ENCODE measurements at regions not wholly inside any gene's neighbourhood (a gene's known extent, or its start where the extent isn't known, plus 50 kb on each side); places are given as distances from the start of the nearest gene placed in this dataset.

GRCh38 chr1:191279266-191279800 lies 801.7 kb upstream of the BRINP3 start:
- no peak overlapping the region for H2BK120ac ChIP-seq (ENCODE audit: low read depth, low read length, poor library complexity, severe bottlenecking)
- no peak overlapping the region for H2AFZ ChIP-seq (ENCODE audit: low read length)
- H2BK12ac ChIP-seq (ENCODE audit: insufficient read length, low read depth, low read length), result no peak overlapping the region
- no peak for DNase-seq
- Mint-ChIP-seq H3K36me3 (ENCODE audit: insufficient read depth in 1 of 3, low read depth in 3 of 3) (peaks cover under 1 to 12% (median 2%) of the 10 kb centered on the region in 3 experiments; a peak in 3 of 7 replicates), H3K4me3 (no peak overlapping the region), H3K27ac (no peak overlapping the region), H3K4me1 (no peaks in the 10 kb centered on the region), H3K9me3 (peaks cover 10 to 15% of the 10 kb centered on the region in 2 experiments), H3K27me3 (ENCODE audit: low read depth) (no peaks in the 10 kb centered on the region)
- no peak overlapping the region for H2BK15ac ChIP-seq (ENCODE audit: low read depth, low read length)
- no peaks in the 10 kb centered on the region for H3K79me2 ChIP-seq (ENCODE audit: insufficient read depth, low read length)
- no peak overlapping the region for H4K5ac ChIP-seq (ENCODE audit: insufficient read length, low read depth, low read length)
- H2AK5ac ChIP-seq (ENCODE audit: insufficient read length, low read length), result no peak overlapping the region
- H3K4ac ChIP-seq (ENCODE audit: low read depth, low read length), result no peak overlapping the region
- H3K27me3 ChIP-seq (ENCODE audit: insufficient read depth, low read length), result no peaks in the 10 kb centered on the region
- no peaks in the 10 kb centered on the region for H3K4me1 ChIP-seq (ENCODE audit: insufficient read depth, low read length)
- no peak overlapping the region for H3T11ph ChIP-seq (ENCODE audit: low read length)
- H2BK20ac ChIP-seq (ENCODE audit: low read depth, low read length, poor library complexity, severe bottlenecking), result no peak overlapping the region
- no peak overlapping the region for H2BK5ac ChIP-seq (ENCODE audit: insufficient read length, low read length)
- H3K14ac ChIP-seq (ENCODE audit: insufficient read depth, low read length), result no peak overlapping the region
- no peak overlapping the region for H3K27ac ChIP-seq (ENCODE audit: insufficient read length, low read depth, low read length)
- H4K8ac ChIP-seq (replicated peaks; ENCODE audit: insufficient read length, low read depth, low read length), result no peak overlapping the region
- H4K91ac ChIP-seq (ENCODE audit: insufficient read length, low read depth, low read length), result no peak overlapping the region
- no peak overlapping the region for H3K18ac ChIP-seq (ENCODE audit: insufficient read length, low read depth, low read length)
- TF ChIP-seq CTCF (conservative IDR thresholded peaks at IDR 0.05), result no peak
- H3K23ac ChIP-seq (ENCODE audit: insufficient read length, low read depth, low read length), result no peak overlapping the region
- no peak overlapping the region for H3K9ac ChIP-seq (ENCODE audit: extremely low read depth, insufficient read length, low read length)
- H3K56ac ChIP-seq (ENCODE audit: insufficient read length, low read depth, low read length), result no peak overlapping the region
- no peaks in the 10 kb centered on the region for H3K9me3 ChIP-seq (ENCODE audit: control insufficient read depth, low read depth, low read length)
- WGBS (ENCODE audit: extremely low coverage, insufficient read length, low lambda C conversion rate), result no CpG with 5 or more reads among the region's 2 CpGs
- H4K20me1 ChIP-seq (ENCODE audit: control insufficient read depth, insufficient read depth, insufficient read length), result no peaks in the 10 kb centered on the region
- no peaks in the 10 kb centered on the region for H3K23me2 ChIP-seq (ENCODE audit: insufficient read length, low read depth, low read length, poor library complexity, severe bottlenecking)
- H3K79me1 ChIP-seq (ENCODE audit: insufficient read depth, low read depth, low read length, poor library complexity, severe bottlenecking), result no peaks in the 10 kb centered on the region
- H3K4me2 ChIP-seq (ENCODE audit: insufficient read depth, insufficient read length, low read length), result no peak overlapping the region
